ENCODE measurements at regions not wholly inside any gene's neighbourhood (a gene's known extent, or its start where the extent isn't known, plus 50 kb on each side); places are given as distances from the start of the nearest gene placed in this dataset.

DNA sequence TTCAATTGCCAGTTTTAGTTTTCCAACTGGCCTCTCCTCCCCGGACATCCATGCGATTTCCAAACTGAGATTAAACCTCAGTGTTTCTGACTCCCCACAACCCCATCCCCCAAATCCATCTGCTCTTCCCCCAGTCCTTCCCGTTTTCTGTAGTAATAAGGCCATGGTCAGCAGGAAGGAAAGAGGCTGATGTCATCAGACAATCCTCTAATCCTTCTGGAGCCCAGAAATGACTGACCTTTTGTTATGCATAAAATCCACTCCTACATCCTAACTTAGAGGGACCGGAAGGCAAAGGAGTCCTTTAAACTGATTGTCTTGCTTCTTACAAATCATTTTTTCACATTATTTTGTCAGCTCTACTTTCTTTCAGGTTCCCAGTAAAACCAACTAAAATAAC, 155.8 kb downstream of the INO80D start:
- TF ChIP-seq POLR2AphosphoS5 (IDR thresholded peaks at IDR 0.05; ENCODE audit: borderline replicate concordance, low read depth, low read length) (no peak), EZH2 (IDR thresholded peaks at IDR 0.05) (no peak)

All from SK-N-MC (cell line).